Esophagus (tissue), 2 donors: ENCODE measurements at regions not wholly inside any gene's neighbourhood (a gene's known extent, or its start where the extent isn't known, plus 50 kb on each side); places are given as distances from the start of the nearest gene placed in this dataset.

Experiments
- H3K27ac ChIP-seq, 2 donors: one replicate each; pipeline ENCODE4 v1.5.1; 2013; ENCODE audit warnings: low read depth in 2 of 2, mild to moderate bottlenecking in 2 of 2, inconsistent platforms in 1 of 2, low read length in 1 of 2, moderate library complexity in 1 of 2
- H3K27me3 ChIP-seq, 2 donors: one replicate each; pipeline ENCODE4 v1.6.1; 2013; ENCODE audit warnings: low read length in 2 of 2, control low read depth in 1 of 2, mild to moderate bottlenecking in 1 of 2; ENCODE audit not compliant: insufficient read depth in 2 of 2, control insufficient read depth in 1 of 2
- H3K36me3 ChIP-seq, 2 donors: one replicate each; pipeline ENCODE4 v1.6.1; 2013; ENCODE audit warnings: low read length in 1 of 2; ENCODE audit not compliant: control insufficient read depth in 2 of 2, insufficient read depth in 2 of 2
- H3K4me1 ChIP-seq, 2 donors: one replicate each; pipeline ENCODE4 v1.6.1; 2013; ENCODE audit warnings: low read length in 1 of 2; ENCODE audit not compliant: control insufficient read depth in 2 of 2, insufficient read depth in 2 of 2
- H3K4me3 ChIP-seq, 2 donors: one replicate each; pipeline ENCODE4 v1.5.1; 2013; ENCODE audit warnings: low read length in 2 of 2, mild to moderate bottlenecking in 2 of 2, low read depth in 1 of 2, moderate library complexity in 1 of 2
- H3K9me3 ChIP-seq, 2 donors: one replicate each; pipeline ENCODE4 v1.6.1; 2013; ENCODE audit warnings: mild to moderate bottlenecking in 2 of 2, low read depth in 1 of 2, low read length in 1 of 2, moderate library complexity in 1 of 2; ENCODE audit not compliant: control insufficient read depth in 2 of 2, insufficient read depth in 1 of 2
- whole genome bisulfite sequencing, 2 donors: extraction: QIAGEN DNeasy Blood & Tissue Kit; methylation state at CpG; one replicate each; pipeline ENCODE4 v1.1.7; 2013; 5-methylcytosine and 5-hydroxymethylcytosine counted together
- donor health status: healthy with polysubstance abuse.
- donor health status: Bipolar disorder and iron deficiency.

DNA sequence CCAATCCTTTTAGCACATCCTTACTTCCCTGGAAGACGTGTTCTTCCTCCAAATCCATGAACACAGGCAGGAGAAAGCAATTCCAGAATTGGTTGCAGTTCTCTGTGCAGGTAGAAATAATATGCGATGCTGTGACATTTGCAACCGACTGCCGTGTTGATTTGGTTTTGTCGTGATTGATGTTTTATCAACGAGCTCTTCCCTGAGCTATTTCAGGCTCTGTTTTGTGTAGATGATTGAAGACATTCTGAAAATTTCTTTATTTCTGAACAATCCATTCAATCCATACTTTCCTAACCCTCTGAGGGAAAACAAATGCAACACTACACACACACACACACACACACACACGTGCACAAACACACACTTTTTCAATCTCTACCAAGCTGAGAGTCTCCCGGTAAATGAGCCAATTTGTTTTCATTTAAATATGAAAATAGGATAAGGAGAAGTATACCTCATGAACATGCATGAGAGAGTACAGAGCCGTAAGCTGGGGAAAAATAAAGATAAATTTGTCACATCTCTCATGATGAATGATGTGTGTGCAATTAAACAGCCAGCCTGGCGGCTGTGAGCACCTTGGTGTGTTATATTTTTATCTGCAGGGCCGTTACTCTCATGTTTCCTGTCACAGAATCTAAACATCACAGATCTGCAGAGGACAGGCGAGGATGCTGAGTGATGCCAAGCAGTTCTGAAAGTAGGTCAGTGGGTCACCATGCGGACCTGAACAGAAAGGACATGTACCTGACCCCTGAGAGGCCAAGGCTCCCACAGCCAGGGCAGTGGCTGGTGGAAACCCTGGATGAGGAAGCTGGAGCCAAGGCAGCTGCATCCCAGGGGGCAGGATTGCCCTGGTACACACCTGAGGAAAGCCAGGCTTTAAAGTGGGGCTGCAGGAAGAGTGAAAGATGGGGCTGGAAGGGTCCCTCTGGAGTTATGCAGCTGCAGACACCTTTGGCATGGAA is 64.8 kb downstream of the PDCL3 start:
- H3K4me3 ChIP-seq: no peak overlapping the region

GRCh38 chr2:100628506-100628905 is 65.7 kb downstream of the PDCL3 start:
- Histone ChIP-seq H3K27me3 (no peaks in the 10 kb centered on the region), H3K4me1 (no peaks in the 10 kb centered on the region), H3K27ac (no peak overlapping the region), H3K36me3 (no peaks in the 10 kb centered on the region), H3K9me3 (no peaks in the 10 kb centered on the region), H3K4me3 (no peak overlapping the region)
- 79 to 88% methylated on average over 13 of the region's 13 CpGs for WGBS, 2 donors

More for the DNA sequence above, 64.8 kb downstream of the PDCL3 start:
- H3K4me1 ChIP-seq: no peaks in the 10 kb centered on the region
- H3K27me3 ChIP-seq: no peaks in the 10 kb centered on the region
- no peaks in the 10 kb centered on the region for H3K9me3 ChIP-seq
- H3K27ac ChIP-seq: no peak overlapping the region
- WGBS, 2 donors: 56 to 58% methylated on average over 13 of the region's 13 CpGs
- H3K36me3 ChIP-seq: no peaks in the 10 kb centered on the region

GRCh38 chr2:100629309-100629708 is 66.5 kb downstream of the PDCL3 start:
- 86 to 90% methylated on average over 5 of the region's 5 CpGs for WGBS, 2 donors

GRCh38 chr2:100630473-100630977 is 67.7 kb downstream of the PDCL3 start:
- no peaks in the 10 kb centered on the region for H3K4me1 ChIP-seq
- no peaks in the 10 kb centered on the region for H3K9me3 ChIP-seq
- H3K27me3 ChIP-seq: no peaks in the 10 kb centered on the region
- WGBS, 2 donors: 83 to 84% methylated on average over 8 of the region's 8 CpGs
- no peaks in the 10 kb centered on the region for H3K36me3 ChIP-seq
- H3K4me3 ChIP-seq: no peak overlapping the region
- H3K27ac ChIP-seq: no peak overlapping the region

More at GRCh38 chr2:100629309-100629708, 66.5 kb downstream of the PDCL3 start:
- Histone ChIP-seq H3K4me3 (no peak overlapping the region), H3K27me3 (no peaks in the 10 kb centered on the region), H3K36me3 (no peaks in the 10 kb centered on the region), H3K4me1 (no peaks in the 10 kb centered on the region), H3K9me3 (no peaks in the 10 kb centered on the region), H3K27ac (no peak overlapping the region)

- no peak overlapping the region for H3K27ac ChIP-seq
- H3K9me3 ChIP-seq: no peaks in the 10 kb centered on the region
- H3K4me1 ChIP-seq: no peaks in the 10 kb centered on the region
- 74 to 75% methylated on average over 7 of the region's 7 CpGs for WGBS, 2 donors
- no peaks in the 10 kb centered on the region for H3K27me3 ChIP-seq
- H3K4me3 ChIP-seq: no peak overlapping the region
- no peaks in the 10 kb centered on the region for H3K36me3 ChIP-seq
Measured at GRCh38 chr2:100632037-100632436, 69.2 kb downstream of the PDCL3 start.

DNA sequence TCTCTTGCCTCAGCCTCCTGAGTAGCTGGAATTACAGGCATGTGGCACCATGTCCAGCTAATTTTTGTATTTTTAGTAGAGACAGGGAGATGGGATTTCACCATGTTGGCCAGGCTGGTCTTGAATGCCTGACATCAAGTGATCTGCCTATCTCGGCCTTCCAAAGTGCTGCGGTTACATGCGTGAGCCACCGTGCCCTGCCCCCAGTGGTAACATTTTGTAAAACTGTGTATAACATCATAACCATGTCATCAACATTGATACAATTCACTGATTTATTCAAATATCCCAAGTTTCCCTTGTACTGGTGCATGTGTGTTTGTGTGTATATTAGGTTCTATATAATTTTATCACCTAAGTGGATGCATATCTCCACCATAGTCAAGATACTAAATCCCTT is 70.0 kb downstream of the PDCL3 start:
- H3K9me3 ChIP-seq: no peaks in the 10 kb centered on the region
- 73 to 92% methylated on average over 4 of the region's 4 CpGs for WGBS, 2 donors
- H3K36me3 ChIP-seq: no peaks in the 10 kb centered on the region
- no peak overlapping the region for H3K4me3 ChIP-seq
- H3K4me1 ChIP-seq: no peaks in the 10 kb centered on the region
- no peak overlapping the region for H3K27ac ChIP-seq
- no peaks in the 10 kb centered on the region for H3K27me3 ChIP-seq

GRCh38 chr2:100639588-100640390 is 77.0 kb downstream of the PDCL3 start:
- H3K4me3 ChIP-seq: no peak overlapping the region
- H3K36me3 ChIP-seq: no peaks in the 10 kb centered on the region
- 65 to 70% methylated on average over 14 of the region's 14 CpGs for WGBS, 2 donors
- peaks cover 0 to 4% of the 10 kb centered on the region in 2 donors for H3K4me1 ChIP-seq
- no peaks in the 10 kb centered on the region for H3K27me3 ChIP-seq
- no peak overlapping the region for H3K27ac ChIP-seq
- H3K9me3 ChIP-seq: no peaks in the 10 kb centered on the region

DNA sequence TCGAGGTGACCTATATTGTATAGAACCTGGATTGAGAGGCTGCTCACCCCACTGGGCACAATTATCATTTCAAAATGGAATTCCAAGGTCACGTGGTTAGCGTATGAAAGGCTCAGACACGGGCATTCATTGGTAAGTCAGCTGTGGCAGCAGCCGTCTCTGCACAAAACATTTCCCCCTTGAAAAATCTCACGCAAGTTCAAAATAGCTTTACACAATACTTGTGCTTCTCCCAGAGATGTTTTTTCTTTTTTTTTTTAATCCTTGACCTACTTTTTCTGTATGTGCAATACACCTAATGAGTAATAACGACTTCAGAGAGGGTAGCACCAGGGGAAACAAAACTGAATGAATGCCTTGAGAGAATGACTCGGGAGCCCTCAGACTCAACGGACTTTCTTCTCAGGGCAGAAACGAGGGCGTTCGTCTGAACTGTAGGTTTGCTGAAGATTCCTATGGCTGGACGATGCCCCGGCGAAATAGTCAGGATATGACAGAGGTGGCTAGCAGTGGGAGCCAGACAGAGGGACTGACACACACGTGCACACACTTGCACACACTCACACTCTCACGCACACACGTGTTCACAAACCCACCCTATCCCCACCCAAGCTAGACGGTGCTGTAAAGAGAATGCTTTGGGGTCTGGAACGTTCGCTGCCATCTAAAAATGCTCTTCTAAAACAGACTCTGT is 77.8 kb downstream of the PDCL3 start:
- no peak overlapping the region for H3K4me3 ChIP-seq
- no peak overlapping the region for H3K27ac ChIP-seq
- H3K36me3 ChIP-seq: no peaks in the 10 kb centered on the region
- WGBS, 2 donors: 72 to 77% methylated on average over 21 of the region's 21 CpGs
- no peaks in the 10 kb centered on the region for H3K9me3 ChIP-seq
- peaks cover 0 to 4% of the 10 kb centered on the region in 2 donors for H3K4me1 ChIP-seq
- no peaks in the 10 kb centered on the region for H3K27me3 ChIP-seq

DNA sequence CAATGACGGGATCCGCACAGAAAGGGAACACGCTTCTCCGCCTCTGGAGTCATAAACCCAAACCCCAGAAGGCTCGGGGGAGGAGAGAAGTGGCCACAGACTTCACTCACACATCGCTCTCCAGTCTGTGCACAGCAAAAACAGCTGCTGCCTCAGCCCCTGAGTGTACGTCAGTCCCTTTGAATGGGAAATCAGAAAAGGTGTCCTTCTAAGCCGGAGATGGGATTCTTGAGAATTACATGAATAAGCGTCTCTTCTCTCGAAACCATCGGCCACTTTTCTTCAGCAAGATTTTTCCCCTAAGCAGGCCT is 78.3 kb downstream of the PDCL3 start:
- no peak overlapping the region for H3K4me3 ChIP-seq
- WGBS, 2 donors: 89 to 90% methylated on average over 11 of the region's 11 CpGs
- peaks cover 0 to 4% of the 10 kb centered on the region in 2 donors for H3K4me1 ChIP-seq
- H3K27ac ChIP-seq: no peak overlapping the region
- no peaks in the 10 kb centered on the region for H3K36me3 ChIP-seq
- H3K27me3 ChIP-seq: no peaks in the 10 kb centered on the region
- H3K9me3 ChIP-seq: no peaks in the 10 kb centered on the region
